GM18868 (cell line): ENCODE measurements at regions not wholly inside any gene's neighbourhood (a gene's known extent, or its start where the extent isn't known, plus 50 kb on each side); places are given as distances from the start of the nearest gene placed in this dataset.

ENCODE experiments used
- ATAC-seq: cut with Tn5 transposase; IDR thresholded peaks from one replicate; pipeline ENCODE4 v1.9.1; 2021; ENCODE audit warnings: mild to moderate bottlenecking, moderate library complexity; ENCODE audit not compliant: unreplicated experiment

- peak; percentile 41 for ATAC-seq
These were observed 218.1 kb upstream of the TNP1 start for GRCh38 chr2:217077831-217078407.

- no peak for ATAC-seq
These were observed 216.9 kb upstream of the TNP1 start for GRCh38 chr2:217076657-217077232.

GRCh38 chr2:217076058-217076435 lies 216.2 kb upstream of the TNP1 start:
- no peak for ATAC-seq

GRCh38 chr2:217075268-217076057 lies 215.6 kb upstream of the TNP1 start:
- no peak for ATAC-seq

- ATAC-seq = no peak
These were observed 214.9 kb upstream of the TNP1 start for GRCh38 chr2:217074576-217075255.

- ATAC-seq = no peak
These were observed 211.6 kb upstream of the TNP1 start for GRCh38 chr2:217071416-217071815.

GRCh38 chr2:217070611-217071010 lies 210.7 kb upstream of the TNP1 start:
- no peak for ATAC-seq

- ATAC-seq = no peak
These were observed 210.2 kb upstream of the TNP1 start for GRCh38 chr2:217070043-217070430.

GRCh38 chr2:217069263-217070042 lies 209.6 kb upstream of the TNP1 start:
- ATAC-seq = no peak

- ATAC-seq = no peak
These were observed 208.9 kb upstream of the TNP1 start for GRCh38 chr2:217068677-217069250.

- no peak for ATAC-seq
These were observed 207.9 kb upstream of the TNP1 start for GRCh38 chr2:217067787-217068186.

GRCh38 chr2:217066510-217067270 lies 206.8 kb upstream of the TNP1 start:
- ATAC-seq = no peak

- ATAC-seq = no peak
These were observed 206.0 kb upstream of the TNP1 start for GRCh38 chr2:217065695-217066405.

GRCh38 chr2:217065012-217065290 lies 205.1 kb upstream of the TNP1 start:
- ATAC-seq = no peak

- no peak for ATAC-seq
These were observed 204.6 kb upstream of the TNP1 start for GRCh38 chr2:217064234-217065011.

GRCh38 chr2:217063238-217063755 lies 203.4 kb upstream of the TNP1 start:
- ATAC-seq = no peak

- no peak for ATAC-seq
These were observed 202.9 kb upstream of the TNP1 start for GRCh38 chr2:217062768-217063167.

GRCh38 chr2:217061916-217062505 lies 202.1 kb upstream of the TNP1 start:
- ATAC-seq = no peak
